Calu3 (cell line): ENCODE measurements at regions not wholly inside any gene's neighbourhood (a gene's known extent, or its start where the extent isn't known, plus 50 kb on each side); places are given as distances from the start of the nearest gene placed in this dataset.

ENCODE experiments used
- BruUV-seq: library from RNA; stranded (reverse); fragments of 400-500 nt; replicated peaks from 2 replicates; lab custom pipeline; 2021; lab: Mats Ljungman, UMichigan
- CTCF ChIA-PET: fragments of 300-600 bp; sonication (Branson Sonifier 250); formaldehyde crosslinking; loops from one replicate; lab custom pipeline; 2022; ENCODE audit warnings: antibody characterized with exemption; lab: Charles Lee
- DNase-seq: peaks from one replicate; pipeline ENCODE4 v3.0.0; 2022
- H3K27ac Mint-ChIP-seq: one replicate; pipeline ENCODE4 v1.8.0; 2022; ENCODE audit warnings: mixed read lengths; ENCODE audit not compliant: unreplicated experiment
- H3K27me3 Mint-ChIP-seq: one replicate; pipeline ENCODE4 v1.8.0; 2022; ENCODE audit warnings: mixed read lengths; ENCODE audit not compliant: unreplicated experiment
- H3K36me3 Mint-ChIP-seq: one replicate; pipeline ENCODE4 v1.8.0; 2022; ENCODE audit warnings: mild to moderate bottlenecking, moderate library complexity, mixed read lengths; ENCODE audit not compliant: insufficient read depth, unreplicated experiment
- H3K4me1 Mint-ChIP-seq: one replicate; pipeline ENCODE4 v1.8.0; 2022; ENCODE audit warnings: mild to moderate bottlenecking, low read depth, mixed read lengths; ENCODE audit not compliant: unreplicated experiment
- H3K4me3 Mint-ChIP-seq: one replicate; pipeline ENCODE4 v1.8.0; 2022; ENCODE audit warnings: mild to moderate bottlenecking, low read depth, moderate library complexity, mixed read lengths; ENCODE audit not compliant: unreplicated experiment
- H3K9me3 Mint-ChIP-seq: one replicate; pipeline ENCODE4 v1.8.0; 2022; ENCODE audit warnings: low read depth, mixed read lengths; ENCODE audit not compliant: unreplicated experiment
- CTCF ChIP-seq: fragments of 200-600 bp; IDR thresholded peaks from one replicate; pipeline ENCODE4 v1.8.0; 2022; ENCODE audit warnings: antibody characterized with exemption; ENCODE audit not compliant: unreplicated experiment
- intact Hi-C: fragments of 100-400 bp; cut with micrococcal nuclease; formaldehyde crosslinking; loops from one replicate; pipeline ENCODE4 v1.10.0; 2022; ENCODE audit not compliant: unreplicated experiment

GRCh38 chr18:53789376-53790247 is 434.9 kb downstream of the MBD2 start:
- no TSS peak for BruUV-seq

GRCh38 chr18:53785811-53786210 is 438.7 kb downstream of the MBD2 start:
- CTCF ChIA-PET, result no interaction called here
- TF ChIP-seq CTCF, result no peak
- Mint-ChIP-seq H3K27ac (no peak overlapping the region), H3K4me3 (no peak overlapping the region), H3K36me3 (no peaks in the 10 kb centered on the region), H3K27me3 (no peaks in the 10 kb centered on the region), H3K4me1 (peaks cover 8% of the 10 kb centered on the region), H3K9me3 (peaks cover 5% of the 10 kb centered on the region)
- intact Hi-C loops, result no loop called here
- DNase-seq, result no peak
- no TSS peak for BruUV-seq

More at GRCh38 chr18:53789376-53790247, 434.9 kb downstream of the MBD2 start:
- no peaks in the 10 kb centered on the region for H3K27me3 Mint-ChIP-seq
- peaks cover 8% of the 10 kb centered on the region for H3K4me1 Mint-ChIP-seq
- no peak overlapping the region for H3K4me3 Mint-ChIP-seq
- no peaks in the 10 kb centered on the region for H3K36me3 Mint-ChIP-seq
- peaks cover 10% of the 10 kb centered on the region for H3K9me3 Mint-ChIP-seq
- intact Hi-C loops, result loop anchor here (10.0 kb wide), 2 partner anchors 65 to 75 kb away; no protein-coding TSS in a partner anchor
- no peak for TF ChIP-seq CTCF
- CTCF ChIA-PET, result no interaction called here
- DNase-seq, result no peak
- H3K27ac Mint-ChIP-seq, result no peak overlapping the region

GRCh38 chr18:53784253-53784652 is 440.2 kb downstream of the MBD2 start:
- no peak for TF ChIP-seq CTCF
- intact Hi-C loops, result no loop called here
- H3K36me3 Mint-ChIP-seq, result no peaks in the 10 kb centered on the region
- H3K4me1 Mint-ChIP-seq, result no peaks in the 10 kb centered on the region
- H3K27ac Mint-ChIP-seq, result no peak overlapping the region
- CTCF ChIA-PET, result no interaction called here
- no peak overlapping the region for H3K4me3 Mint-ChIP-seq
- H3K9me3 Mint-ChIP-seq, result peaks cover 10% of the 10 kb centered on the region
- H3K27me3 Mint-ChIP-seq, result no peaks in the 10 kb centered on the region
- no peak for DNase-seq
- no TSS peak for BruUV-seq

GRCh38 chr18:53780666-53781065 is 443.8 kb downstream of the MBD2 start:
- TF ChIP-seq CTCF, result no peak
- no TSS peak for BruUV-seq
- no peak for DNase-seq
- Mint-ChIP-seq H3K9me3 (peaks cover 18% of the 10 kb centered on the region), H3K27ac (no peak overlapping the region), H3K4me1 (no peaks in the 10 kb centered on the region), H3K27me3 (no peaks in the 10 kb centered on the region), H3K36me3 (no peaks in the 10 kb centered on the region), H3K4me3 (no peak overlapping the region)
- intact Hi-C loops, result no loop called here
- CTCF ChIA-PET, result no interaction called here
